PC-9 (cell line): ENCODE measurements at regions not wholly inside any gene's neighbourhood (a gene's known extent, or its start where the extent isn't known, plus 50 kb on each side); places are given as distances from the start of the nearest gene placed in this dataset.

ENCODE experiments used
- BruUV-seq: library from RNA; stranded (reverse); fragments of 400-500 nt; replicated peaks from 2 replicates; lab custom pipeline; 2021; lab: Mats Ljungman, UMichigan
- CTCF ChIA-PET: fragments of 300-600 bp; sonication (Branson Sonifier 250); formaldehyde crosslinking; loops from one replicate; lab custom pipeline; 2022; ENCODE audit warnings: antibody characterized with exemption; lab: Charles Lee
- POLR2A ChIA-PET: fragments of 300-600 bp; sonication (Branson Sonifier 250); formaldehyde crosslinking; loops from one replicate; lab custom pipeline; 2022; ENCODE audit warnings: antibody characterized with exemption; ENCODE audit not compliant: unreplicated experiment; lab: Charles Lee
- DNase-seq, 2 experiments: peaks; one replicate each; pipeline versions ENCODE4 v3.0.0 to v3.0.0-alpha.2; 2015 to 2022; ENCODE audit warnings: mixed read lengths in 1 of 2
- H2AFZ ChIP-seq: fragments of 200-600 bp; sonication (generic); 2 replicates; pipeline ENCODE4 v1.8.1; 2017; ENCODE audit warnings: antibody characterized with exemption
- H3F3A ChIP-seq: fragments of 200-600 bp; sonication (generic); 2 replicates; pipeline ENCODE4 v1.8.1; 2017; ENCODE audit warnings: antibody characterized with exemption, mild to moderate bottlenecking, low read depth; ENCODE audit not compliant: insufficient read depth
- H3K27ac ChIP-seq: fragments of 200-600 bp; sonication (generic); 2 replicates; pipeline ENCODE4 v1.6.1; 2016; ENCODE audit warnings: mixed run types
- H3K27me3 ChIP-seq: fragments of 200-600 bp; sonication (generic); 2 replicates; pipeline ENCODE4 v1.6.1; 2016; ENCODE audit warnings: low read depth, mixed run types; ENCODE audit not compliant: insufficient read depth
- H3K36me3 ChIP-seq: fragments of 200-600 bp; sonication (generic); 2 replicates; pipeline ENCODE4 v1.6.1; 2016; ENCODE audit warnings: low read depth, mixed run types
- H3K4me1 ChIP-seq: fragments of 200-600 bp; sonication (generic); replicated peaks from 2 replicates; pipeline ENCODE4 v1.6.1; 2016; ENCODE audit warnings: mixed run types; ENCODE audit not compliant: insufficient read depth
- H3K4me2 ChIP-seq: fragments of 200-600 bp; sonication (generic); 2 replicates; pipeline ENCODE4 v1.6.1; 2017; ENCODE audit warnings: mixed run types
- H3K4me3 ChIP-seq: fragments of 200-600 bp; sonication (generic); 2 replicates; pipeline ENCODE4 v1.6.1; 2016; ENCODE audit warnings: mixed run types
- H3K79me2 ChIP-seq: fragments of 200-600 bp; sonication (generic); 2 replicates; pipeline ENCODE4 v1.6.1; 2017; ENCODE audit warnings: low read depth, mixed run types
- H3K9me2 ChIP-seq: fragments of 200-600 bp; sonication (generic); 2 replicates; pipeline ENCODE4 v1.8.1; 2017; ENCODE audit warnings: mild to moderate bottlenecking; ENCODE audit not compliant: insufficient read depth
- H3K9me3 ChIP-seq: fragments of 200-600 bp; sonication (generic); 2 replicates; pipeline ENCODE4 v1.8.1; 2016; ENCODE audit warnings: low read depth; ENCODE audit not compliant: insufficient read depth
- H4K20me1 ChIP-seq: fragments of 200-600 bp; sonication (generic); 2 replicates; pipeline ENCODE4 v1.8.1; 2017; ENCODE audit not compliant: insufficient read depth
- CTCF ChIP-seq: fragments of 200-600 bp; sonication (generic); conservative IDR thresholded peaks from 2 replicates; pipeline ENCODE4 v1.6.1; 2017; ENCODE audit warnings: mixed run types, antibody characterized with exemption, mild to moderate bottlenecking, moderate library complexity
- EZH2 ChIP-seq: fragments of 200-600 bp; sonication (generic); IDR thresholded peaks from 2 replicates; pipeline ENCODE4 v1.8.0; 2017; ENCODE audit warnings: antibody characterized with exemption, low read depth
- intact Hi-C: fragments of 100-400 bp; cut with micrococcal nuclease; formaldehyde crosslinking; loops from one replicate; pipeline ENCODE4 v1.10.0; 2022; ENCODE audit not compliant: unreplicated experiment

GRCh38 chr20:51265361-51265760 lies 242.5 kb upstream of the KCNG1 start:
- Histone ChIP-seq H3K4me2 (no peak overlapping the region), H3K27me3 (peaks cover 60% of the 10 kb centered on the region), H4K20me1 (no peaks in the 10 kb centered on the region), H3K36me3 (no peaks in the 10 kb centered on the region), H3F3A (no peaks in the 10 kb centered on the region), H3K9me2 (no peaks in the 10 kb centered on the region), H3K9me3 (peaks cover 8% of the 10 kb centered on the region; the same call in 1 of the 2 replicates), H3K4me1 (peaks cover 4% of the 10 kb centered on the region; the same call in 1 of the 2 replicates), H3K4me3 (no peak overlapping the region), H3K27ac (no peak overlapping the region), H2AFZ (no peak overlapping the region), H3K79me2 (no peaks in the 10 kb centered on the region)
- ChIA-PET POLR2A (no interaction called here), CTCF (no interaction called here)
- intact Hi-C loops, result no loop called here
- DNase-seq, result no peak
- TF ChIP-seq CTCF (no peak), EZH2 (no peak)
- BruUV-seq, result no TSS peak

- Histone ChIP-seq H3K9me2 (no peaks in the 10 kb centered on the region), H3K79me2 (no peaks in the 10 kb centered on the region), H3K27ac (no peak overlapping the region), H3K27me3 (peaks cover 45% of the 10 kb centered on the region), H3K36me3 (no peaks in the 10 kb centered on the region), H3K4me1 (peaks cover 28% of the 10 kb centered on the region), H3K9me3 (peaks cover 8% of the 10 kb centered on the region; the same call in 1 of the 2 replicates), H4K20me1 (no peaks in the 10 kb centered on the region), H3K4me2 (no peak overlapping the region), H2AFZ (no peak overlapping the region), H3K4me3 (no peak overlapping the region), H3F3A (no peaks in the 10 kb centered on the region)
- no peak for DNase-seq
- ChIA-PET CTCF (interaction anchor here (0.5 to 0.9 kb wide), 3 partner anchors 12 to 454 kb away, joined by 3 to 7 read pairs (median 3); no protein-coding TSS in a partner anchor), POLR2A (no interaction called here)
- intact Hi-C loops, result no loop called here
- BruUV-seq, result no TSS peak
- TF ChIP-seq CTCF, result no peak
- TF ChIP-seq EZH2, result no peak
These were observed 239.3 kb upstream of the KCNG1 start for GRCh38 chr20:51262240-51262639.

- H3K27ac ChIP-seq, result peak overlapping the region; percentile 43
- H2AFZ ChIP-seq, result no peak overlapping the region
- no peaks in the 10 kb centered on the region for H3K79me2 ChIP-seq
- no peaks in the 10 kb centered on the region for H3K9me2 ChIP-seq
- ChIA-PET POLR2A (no interaction called here), CTCF (no interaction called here)
- TF ChIP-seq EZH2 (no peak), CTCF (no peak)
- no peaks in the 10 kb centered on the region for H3F3A ChIP-seq
- no peaks in the 10 kb centered on the region for H4K20me1 ChIP-seq
- H3K4me1 ChIP-seq, result peaks cover 28% of the 10 kb centered on the region
- H3K4me3 ChIP-seq, result no peak overlapping the region
- no peak for DNase-seq
- no peaks in the 10 kb centered on the region for H3K36me3 ChIP-seq
- no TSS peak for BruUV-seq
- no peaks in the 10 kb centered on the region; the same call in 1 of the 2 replicates for H3K9me3 ChIP-seq
- H3K4me2 ChIP-seq, result peak overlapping the region; percentile 44; the same call in 1 of the 2 replicates
- intact Hi-C loops, result no loop called here
- peaks cover 48% of the 10 kb centered on the region for H3K27me3 ChIP-seq
These were observed 236.5 kb upstream of the KCNG1 start for GRCh38 chr20:51259455-51259854.
